IPS-15b (cell line): ENCODE measurements at regions not wholly inside any gene's neighbourhood (a gene's known extent, or its start where the extent isn't known, plus 50 kb on each side); places are given as distances from the start of the nearest gene placed in this dataset.
"Not testable (repeated sequence)": the region's sequence is repeated elsewhere in the genome, so short reads cannot be mapped to it uniquely, and the experiment has no call there.

ENCODE experiments used
- H3K27me3 ChIP-seq: one replicate; pipeline ENCODE4 v1.6.1; 2013; ENCODE audit warnings: low read length; ENCODE audit not compliant: control insufficient read depth, insufficient read depth
- H3K36me3 ChIP-seq: one replicate; pipeline ENCODE4 v1.6.1; 2013; ENCODE audit warnings: low read length; ENCODE audit not compliant: control insufficient read depth, insufficient read depth
- H3K4me1 ChIP-seq: one replicate; pipeline ENCODE4 v1.6.1; 2013; ENCODE audit warnings: mild to moderate bottlenecking, low read length; ENCODE audit not compliant: control insufficient read depth, insufficient read depth
- H3K4me3 ChIP-seq: one replicate; pipeline ENCODE4 v1.5.1; 2013; ENCODE audit warnings: low read depth, low read length
- H3K9ac ChIP-seq: one replicate; pipeline ENCODE4 v1.6.1; 2013; ENCODE audit warnings: low read depth, mild to moderate bottlenecking, low read length
- H3K9me3 ChIP-seq: one replicate; pipeline ENCODE4 v1.6.1; 2013; ENCODE audit warnings: mild to moderate bottlenecking, low read length; ENCODE audit not compliant: control insufficient read depth, insufficient read depth

- H3K9ac ChIP-seq: no peak overlapping the region
- no peaks in the 10 kb centered on the region for H3K36me3 ChIP-seq
- no peak overlapping the region for H3K4me3 ChIP-seq
- H3K27me3 ChIP-seq: no peaks in the 10 kb centered on the region
- H3K4me1 ChIP-seq: no peaks in the 10 kb centered on the region
- no peaks in the 10 kb centered on the region for H3K9me3 ChIP-seq
Measured at GRCh38 chr16:59046335-59046734, 312.2 kb upstream of the GOT2 start.

- Histone ChIP-seq H3K36me3 (no peaks in the 10 kb centered on the region), H3K4me1 (no peaks in the 10 kb centered on the region), H3K9me3 (no peaks in the 10 kb centered on the region), H3K27me3 (no peaks in the 10 kb centered on the region), H3K9ac (no peak overlapping the region), H3K4me3 (no peak overlapping the region)
Measured at GRCh38 chr16:59045501-59045900, 311.4 kb upstream of the GOT2 start.

- Histone ChIP-seq H3K4me1 (no peaks in the 10 kb centered on the region), H3K36me3 (no peaks in the 10 kb centered on the region), H3K9me3 (no peaks in the 10 kb centered on the region), H3K27me3 (no peaks in the 10 kb centered on the region), H3K9ac (no peak overlapping the region), H3K4me3 (no peak overlapping the region)
Measured at GRCh38 chr16:59044616-59045015, 310.5 kb upstream of the GOT2 start.

GRCh38 chr16:59042301-59042700, 308.2 kb upstream of the GOT2 start:
- H3K36me3 ChIP-seq: no peaks in the 10 kb centered on the region
- no peaks in the 10 kb centered on the region for H3K4me1 ChIP-seq
- H3K4me3 ChIP-seq: no peak overlapping the region
- no peak overlapping the region for H3K9ac ChIP-seq
- no peaks in the 10 kb centered on the region for H3K9me3 ChIP-seq
- no peaks in the 10 kb centered on the region for H3K27me3 ChIP-seq

- H3K4me1 ChIP-seq: no peaks in the 10 kb centered on the region
- no peaks in the 10 kb centered on the region for H3K9me3 ChIP-seq
- no peaks in the 10 kb centered on the region for H3K36me3 ChIP-seq
- H3K9ac ChIP-seq: no peak overlapping the region
- H3K27me3 ChIP-seq: no peaks in the 10 kb centered on the region
- H3K4me3 ChIP-seq: no peak overlapping the region
Measured at GRCh38 chr16:59039066-59039720, 305.1 kb upstream of the GOT2 start.

- no peak overlapping the region for H3K9ac ChIP-seq
- H3K27me3 ChIP-seq: no peaks in the 10 kb centered on the region
- no peaks in the 10 kb centered on the region for H3K4me1 ChIP-seq
- H3K36me3 ChIP-seq: no peaks in the 10 kb centered on the region
- H3K9me3 ChIP-seq: no peaks in the 10 kb centered on the region
- H3K4me3 ChIP-seq: no peak overlapping the region
Measured at GRCh38 chr16:59030923-59031485, 296.9 kb upstream of the GOT2 start.

GRCh38 chr16:59021751-59022150, 287.6 kb upstream of the GOT2 start:
- Histone ChIP-seq H3K27me3 (no peaks in the 10 kb centered on the region), H3K9ac (no peak overlapping the region), H3K4me1 (no peaks in the 10 kb centered on the region), H3K9me3 (no peaks in the 10 kb centered on the region), H3K4me3 (no peak overlapping the region), H3K36me3 (no peaks in the 10 kb centered on the region)

- no peaks in the 10 kb centered on the region for H3K36me3 ChIP-seq
- no peak overlapping the region for H3K9ac ChIP-seq
- H3K4me3 ChIP-seq: no peak overlapping the region
- H3K9me3 ChIP-seq: no peaks in the 10 kb centered on the region
- no peaks in the 10 kb centered on the region for H3K27me3 ChIP-seq
- no peaks in the 10 kb centered on the region for H3K4me1 ChIP-seq
Measured at GRCh38 chr16:59013930-59014329, 279.8 kb upstream of the GOT2 start.

GRCh38 chr16:58999762-59000161, 265.6 kb upstream of the GOT2 start:
- Histone ChIP-seq H3K4me3 (no peak overlapping the region), H3K36me3 (no peaks in the 10 kb centered on the region), H3K27me3 (no peaks in the 10 kb centered on the region), H3K4me1 (no peaks in the 10 kb centered on the region), H3K9me3 (no peaks in the 10 kb centered on the region), H3K9ac (no peak overlapping the region)

GRCh38 chr16:58992755-58993154, 258.6 kb upstream of the GOT2 start:
- H3K4me1 ChIP-seq, H3K9ac ChIP-seq, H3K27me3 ChIP-seq, H3K36me3 ChIP-seq, H3K9me3 ChIP-seq: not testable (repeated sequence)
- peak overlapping the region; percentile 8 for H3K4me3 ChIP-seq

GRCh38 chr16:58983181-58983965, 249.3 kb upstream of the GOT2 start:
- H3K27me3 ChIP-seq, H3K36me3 ChIP-seq, H3K9ac ChIP-seq, H3K4me1 ChIP-seq, H3K9me3 ChIP-seq: not testable (repeated sequence)
- peak overlapping the region; percentile 48 for H3K4me3 ChIP-seq

- Histone ChIP-seq H3K9me3 (no peaks in the 10 kb centered on the region), H3K27me3 (no peaks in the 10 kb centered on the region), H3K4me1 (no peaks in the 10 kb centered on the region), H3K9ac (no peak overlapping the region), H3K4me3 (no peak overlapping the region), H3K36me3 (no peaks in the 10 kb centered on the region)
Measured at GRCh38 chr16:58970775-58971174, 236.7 kb upstream of the GOT2 start.
